Thyroid gland (tissue), 4 donors: ENCODE measurements at regions not wholly inside any gene's neighbourhood (a gene's known extent, or its start where the extent isn't known, plus 50 kb on each side); places are given as distances from the start of the nearest gene placed in this dataset.

ENCODE experiments used
- POLR2A ChIP-seq, 2 donors: fragments of 450-650 bp; IDR thresholded peaks; one replicate each; pipeline ENCODE4 v1.6.1; 2017; ENCODE audit warnings: antibody characterized with exemption in 2 of 2, mild to moderate bottlenecking in 2 of 2, moderate library complexity in 1 of 2
- TF ChIP-seq, protein P1 (sequence below), 6 experiments: fragments of 200-600 bp in 3 of 6; fragments of 450-650 bp in 3 of 6; sonication (generic) in 3 of 6; IDR thresholded peaks; one replicate each; pipeline ENCODE4 v1.5.1; 2016 to 2019; ENCODE audit warnings: antibody characterized with exemption in 6 of 6, mild to moderate bottlenecking in 2 of 6, inconsistent platforms in 1 of 6, moderate library complexity in 1 of 6

DNA sequence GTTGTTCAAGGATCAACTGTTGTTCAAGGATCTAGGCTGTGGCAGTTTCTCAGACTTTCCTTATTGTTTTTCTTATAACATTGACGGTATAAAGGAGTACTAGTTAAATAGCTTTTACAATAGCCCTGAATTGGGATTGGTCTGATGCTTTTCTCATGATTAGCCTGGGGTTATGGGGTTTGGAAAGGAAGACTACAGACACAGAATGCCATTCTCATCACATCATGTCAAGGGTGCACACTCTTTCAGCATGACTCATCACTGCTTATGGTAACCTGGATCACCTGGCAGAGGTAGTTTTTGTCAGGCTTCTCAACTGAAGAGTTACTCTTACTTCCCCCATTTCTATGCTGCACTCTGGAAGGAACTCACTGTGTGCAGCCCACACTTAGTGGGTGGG lies 194.2 kb upstream of the NPSR1 start:
- no peak for TF ChIP-seq POLR2A (IDR thresholded peaks at IDR 0.05)
- TF ChIP-seq, protein P1, sequence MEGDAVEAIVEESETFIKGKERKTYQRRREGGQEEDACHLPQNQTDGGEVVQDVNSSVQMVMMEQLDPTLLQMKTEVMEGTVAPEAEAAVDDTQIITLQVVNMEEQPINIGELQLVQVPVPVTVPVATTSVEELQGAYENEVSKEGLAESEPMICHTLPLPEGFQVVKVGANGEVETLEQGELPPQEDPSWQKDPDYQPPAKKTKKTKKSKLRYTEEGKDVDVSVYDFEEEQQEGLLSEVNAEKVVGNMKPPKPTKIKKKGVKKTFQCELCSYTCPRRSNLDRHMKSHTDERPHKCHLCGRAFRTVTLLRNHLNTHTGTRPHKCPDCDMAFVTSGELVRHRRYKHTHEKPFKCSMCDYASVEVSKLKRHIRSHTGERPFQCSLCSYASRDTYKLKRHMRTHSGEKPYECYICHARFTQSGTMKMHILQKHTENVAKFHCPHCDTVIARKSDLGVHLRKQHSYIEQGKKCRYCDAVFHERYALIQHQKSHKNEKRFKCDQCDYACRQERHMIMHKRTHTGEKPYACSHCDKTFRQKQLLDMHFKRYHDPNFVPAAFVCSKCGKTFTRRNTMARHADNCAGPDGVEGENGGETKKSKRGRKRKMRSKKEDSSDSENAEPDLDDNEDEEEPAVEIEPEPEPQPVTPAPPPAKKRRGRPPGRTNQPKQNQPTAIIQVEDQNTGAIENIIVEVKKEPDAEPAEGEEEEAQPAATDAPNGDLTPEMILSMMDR (IDR thresholded peaks at IDR 0.05), result no peak
